ENCODE measurements at regions not wholly inside any gene's neighbourhood (a gene's known extent, or its start where the extent isn't known, plus 50 kb on each side); places are given as distances from the start of the nearest gene placed in this dataset.

DNA sequence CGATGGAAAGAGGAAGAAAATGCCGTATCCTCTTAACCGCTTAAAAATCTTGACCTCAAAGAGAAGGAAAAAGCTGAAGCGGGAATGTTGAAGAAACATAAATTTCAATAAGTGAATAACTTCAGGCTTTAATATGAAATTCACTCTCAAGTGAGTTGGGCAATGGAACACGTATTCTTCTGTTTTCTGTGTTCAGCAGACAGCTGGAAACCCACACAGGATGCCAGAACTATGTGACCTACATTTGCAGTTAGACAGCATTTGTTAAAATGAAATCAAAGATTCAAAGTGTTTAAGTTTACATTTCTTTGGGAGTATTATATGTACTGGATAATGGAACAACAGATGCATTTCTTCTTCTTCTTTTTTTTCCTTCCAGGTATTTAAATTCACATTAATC is 80.5 kb upstream of the SPATS2L start:
- Histone ChIP-seq H2BK120ac (ENCODE audit: low read depth, low read length) (no peak overlapping the region), H3K9me3 (replicated peaks in 1 of 2; ENCODE audit: control insufficient read depth in 2 of 2, insufficient read depth in 1 of 2, low read depth in 1 of 2, low read length in 2 of 2) (no peaks in the 10 kb centered on the region), H3K4me1 (ENCODE audit: control insufficient read depth in 2 of 2, insufficient read depth in 1 of 2, low read depth in 1 of 2, low read length in 2 of 2) (no peaks in the 10 kb centered on the region), H2BK15ac (ENCODE audit: low read length) (no peak overlapping the region), H2AK5ac (ENCODE audit: low read depth, low read length) (no peak overlapping the region), H3K4me2 (ENCODE audit: insufficient read depth, low read length, poor library complexity, severe bottlenecking) (no peak overlapping the region), H3K9ac (ENCODE audit: low read depth, low read length, poor library complexity) (no peak overlapping the region), H3K18ac (ENCODE audit: low read length) (no peak overlapping the region), H3K27ac (replicated peaks; ENCODE audit: low read length) (no peak overlapping the region), H3K79me1 (ENCODE audit: low read depth, low read length) (no peaks in the 10 kb centered on the region), H2BK5ac (ENCODE audit: low read length) (no peak overlapping the region), H3K14ac (ENCODE audit: low read length) (no peak overlapping the region), H4K8ac (ENCODE audit: low read depth, low read length) (no peak overlapping the region), H2BK12ac (ENCODE audit: low read length) (no peak overlapping the region), H3K23ac (ENCODE audit: low read depth, low read length, poor library complexity) (no peak overlapping the region), H3K4me3 (ENCODE audit: low read length in 2 of 2) (no peak overlapping the region), H2AFZ (ENCODE audit: low read length) (no peak overlapping the region), H3K27me3 (ENCODE audit: control insufficient read depth in 3 of 3, insufficient read depth in 3 of 3, low read depth in 1 of 3, low read length in 3 of 3) (no peaks in the 10 kb centered on the region), H3K4ac (ENCODE audit: low read length) (no peak overlapping the region), H4K91ac (ENCODE audit: low read depth, low read length, poor library complexity) (no peak overlapping the region), H3K36me3 (replicated peaks in 1 of 2; ENCODE audit: control insufficient read depth in 2 of 2, insufficient read depth in 2 of 2, low read length in 2 of 2) (no peaks in the 10 kb centered on the region)
- DNase-seq (ENCODE audit: low spot score) = no peak
- WGBS, 2 donors (ENCODE audit: extremely low coverage in 2 of 2, insufficient read length in 2 of 2, insufficient replicate concordance in 1 of 2) = no CpG with 5 or more reads among the region's 5 CpGs

DNA sequence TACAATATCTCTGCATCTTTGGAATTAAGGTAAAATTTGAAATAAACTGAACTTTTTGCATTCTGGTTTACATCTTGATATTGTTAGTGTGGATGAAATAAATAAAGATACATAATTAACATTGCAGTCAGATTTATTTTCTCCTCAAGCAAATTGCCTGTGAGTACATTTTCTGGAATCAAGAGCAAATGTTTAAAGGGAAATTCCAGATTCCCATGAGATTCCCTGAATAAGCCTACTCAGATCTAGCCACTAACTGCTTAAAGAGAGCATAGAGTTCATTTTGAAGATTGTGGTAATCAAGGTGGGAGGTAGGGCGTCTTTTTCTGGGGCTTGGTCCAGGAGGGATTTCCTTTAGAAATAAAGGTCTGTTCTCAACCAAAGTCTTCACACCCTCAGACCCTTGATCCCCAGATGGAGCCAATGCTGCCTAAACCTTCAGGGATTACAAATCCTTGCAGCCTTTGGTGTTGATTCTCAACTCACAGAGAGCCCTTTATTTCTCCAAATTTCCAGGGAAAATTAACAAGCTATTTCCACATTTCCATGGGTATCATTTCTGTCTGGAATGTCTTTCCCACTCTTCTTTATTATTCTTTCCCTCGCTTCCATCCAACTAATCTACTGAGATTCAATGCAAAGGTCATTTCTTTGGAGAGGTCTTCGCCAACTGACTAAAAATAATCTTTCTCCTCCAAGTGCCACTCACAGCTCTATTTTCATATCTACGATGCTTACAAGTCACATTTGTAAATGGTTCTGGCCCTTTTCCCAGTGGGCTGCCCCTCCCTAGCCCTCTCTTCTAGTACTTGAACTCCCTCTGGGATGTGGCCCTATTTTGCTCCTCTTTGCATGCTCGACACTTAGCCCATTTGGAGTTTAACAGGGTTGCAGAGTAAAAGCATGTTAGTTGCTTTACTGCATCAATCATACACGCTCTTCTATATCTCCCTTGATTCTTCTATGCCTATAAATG is 79.8 kb upstream of the SPATS2L start:
- Histone ChIP-seq H3K4ac (ENCODE audit: low read length) (no peak overlapping the region), H3K4me3 (ENCODE audit: low read length in 2 of 2) (no peak overlapping the region), H2BK5ac (ENCODE audit: low read length) (no peak overlapping the region), H3K36me3 (replicated peaks in 1 of 2; ENCODE audit: control insufficient read depth in 2 of 2, insufficient read depth in 2 of 2, low read length in 2 of 2) (no peaks in the 10 kb centered on the region), H3K9me3 (replicated peaks in 1 of 2; ENCODE audit: control insufficient read depth in 2 of 2, insufficient read depth in 1 of 2, low read depth in 1 of 2, low read length in 2 of 2) (no peaks in the 10 kb centered on the region), H3K23ac (ENCODE audit: low read depth, low read length, poor library complexity) (no peak overlapping the region), H2BK12ac (ENCODE audit: low read length) (no peak overlapping the region), H3K27me3 (ENCODE audit: control insufficient read depth in 3 of 3, insufficient read depth in 3 of 3, low read depth in 1 of 3, low read length in 3 of 3) (no peaks in the 10 kb centered on the region), H3K79me1 (ENCODE audit: low read depth, low read length) (no peaks in the 10 kb centered on the region), H3K14ac (ENCODE audit: low read length) (no peak overlapping the region), H4K8ac (ENCODE audit: low read depth, low read length) (no peak overlapping the region), H3K4me2 (ENCODE audit: insufficient read depth, low read length, poor library complexity, severe bottlenecking) (no peak overlapping the region), H3K27ac (replicated peaks; ENCODE audit: low read length) (no peak overlapping the region), H2AK5ac (ENCODE audit: low read depth, low read length) (no peak overlapping the region), H2BK120ac (ENCODE audit: low read depth, low read length) (no peak overlapping the region), H3K18ac (ENCODE audit: low read length) (no peak overlapping the region), H2AFZ (ENCODE audit: low read length) (no peak overlapping the region), H4K91ac (ENCODE audit: low read depth, low read length, poor library complexity) (no peak overlapping the region), H3K9ac (ENCODE audit: low read depth, low read length, poor library complexity) (no peak overlapping the region), H2BK15ac (ENCODE audit: low read length) (no peak overlapping the region), H3K4me1 (ENCODE audit: control insufficient read depth in 2 of 2, insufficient read depth in 1 of 2, low read depth in 1 of 2, low read length in 2 of 2) (no peaks in the 10 kb centered on the region)
- no CpG with 5 or more reads among the region's 6 CpGs for WGBS, 2 donors (ENCODE audit: extremely low coverage in 2 of 2, insufficient read length in 2 of 2, insufficient replicate concordance in 1 of 2)
- DNase-seq (ENCODE audit: low spot score) = no peak

DNA sequence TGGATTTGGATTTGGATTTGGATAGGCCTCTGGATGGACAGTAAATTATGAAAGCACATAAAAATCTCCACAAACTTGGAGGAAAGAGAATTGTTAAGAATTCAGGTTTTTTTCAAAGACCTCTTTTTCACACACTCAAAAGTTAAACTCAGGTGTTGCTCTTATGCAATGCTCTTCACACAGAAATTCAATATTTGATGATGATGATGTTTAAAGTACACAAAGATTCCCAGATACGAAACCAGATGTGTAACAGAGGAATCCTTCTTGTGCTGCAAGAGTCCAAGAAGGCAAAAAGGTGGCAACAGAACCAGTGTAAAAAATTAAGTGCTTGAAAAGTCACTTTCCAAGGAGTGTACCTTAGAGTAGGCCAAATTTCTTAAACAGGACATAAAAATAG is 75.8 kb upstream of the SPATS2L start:
- Histone ChIP-seq H3K4me1 (ENCODE audit: control insufficient read depth in 2 of 2, insufficient read depth in 1 of 2, low read depth in 1 of 2, low read length in 2 of 2) (no peaks in the 10 kb centered on the region), H2BK5ac (ENCODE audit: low read length) (no peak overlapping the region), H3K4ac (ENCODE audit: low read length) (no peak overlapping the region), H3K14ac (ENCODE audit: low read length) (no peak overlapping the region), H3K23ac (ENCODE audit: low read depth, low read length, poor library complexity) (no peak overlapping the region), H2BK15ac (ENCODE audit: low read length) (no peak overlapping the region), H3K4me3 (ENCODE audit: low read length in 2 of 2) (no peak overlapping the region), H4K91ac (ENCODE audit: low read depth, low read length, poor library complexity) (no peak overlapping the region), H3K36me3 (replicated peaks in 1 of 2; ENCODE audit: control insufficient read depth in 2 of 2, insufficient read depth in 2 of 2, low read length in 2 of 2) (no peaks in the 10 kb centered on the region), H2BK120ac (ENCODE audit: low read depth, low read length) (no peak overlapping the region), H3K18ac (ENCODE audit: low read length) (no peak overlapping the region), H2BK12ac (ENCODE audit: low read length) (no peak overlapping the region), H3K27me3 (ENCODE audit: control insufficient read depth in 3 of 3, insufficient read depth in 3 of 3, low read depth in 1 of 3, low read length in 3 of 3) (no peaks in the 10 kb centered on the region), H3K27ac (replicated peaks; ENCODE audit: low read length) (no peak overlapping the region), H3K4me2 (ENCODE audit: insufficient read depth, low read length, poor library complexity, severe bottlenecking) (no peak overlapping the region), H2AFZ (ENCODE audit: low read length) (no peak overlapping the region), H2AK5ac (ENCODE audit: low read depth, low read length) (no peak overlapping the region), H3K79me1 (ENCODE audit: low read depth, low read length) (no peaks in the 10 kb centered on the region), H4K8ac (ENCODE audit: low read depth, low read length) (no peak overlapping the region), H3K9ac (ENCODE audit: low read depth, low read length, poor library complexity) (no peak overlapping the region), H3K9me3 (replicated peaks in 1 of 2; ENCODE audit: control insufficient read depth in 2 of 2, insufficient read depth in 1 of 2, low read depth in 1 of 2, low read length in 2 of 2) (no peaks in the 10 kb centered on the region)
- DNase-seq (ENCODE audit: low spot score) = no peak
- WGBS, 2 donors (ENCODE audit: extremely low coverage in 2 of 2, insufficient read length in 2 of 2, insufficient replicate concordance in 1 of 2) = no CpG with 5 or more reads among the region's 1 CpG

DNA sequence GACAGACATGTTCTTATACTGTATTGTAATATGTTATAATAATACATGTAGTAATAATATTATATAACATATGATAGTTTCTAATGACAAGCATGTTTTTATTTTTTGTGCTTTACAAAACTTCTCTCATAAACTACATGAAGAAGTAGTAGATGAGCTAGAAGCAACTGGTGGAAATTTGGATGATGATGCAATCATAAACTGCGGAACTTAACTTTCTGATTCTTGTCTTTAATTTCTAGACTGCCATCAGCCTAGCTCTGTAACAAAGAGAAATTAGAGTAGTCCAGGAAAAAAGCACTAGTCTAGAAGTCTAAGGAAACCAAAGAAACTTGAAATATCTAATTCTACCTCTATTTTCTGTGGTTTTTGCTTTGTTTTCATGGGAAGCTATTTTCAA is 71.0 kb upstream of the SPATS2L start:
- H3K4ac ChIP-seq (ENCODE audit: low read length) = no peak overlapping the region
- H3K79me1 ChIP-seq (ENCODE audit: low read depth, low read length) = no peaks in the 10 kb centered on the region
- no peak overlapping the region for H3K27ac ChIP-seq (replicated peaks; ENCODE audit: low read length)
- H3K9me3 ChIP-seq (replicated peaks in 1 of 2; ENCODE audit: control insufficient read depth in 2 of 2, insufficient read depth in 1 of 2, low read depth in 1 of 2, low read length in 2 of 2) = no peaks in the 10 kb centered on the region
- no peak overlapping the region for H3K23ac ChIP-seq (ENCODE audit: low read depth, low read length, poor library complexity)
- H2BK15ac ChIP-seq (ENCODE audit: low read length) = no peak overlapping the region
- no peaks in the 10 kb centered on the region for H3K27me3 ChIP-seq (ENCODE audit: control insufficient read depth in 3 of 3, insufficient read depth in 3 of 3, low read depth in 1 of 3, low read length in 3 of 3)
- no peak overlapping the region for H3K4me3 ChIP-seq (ENCODE audit: low read length in 2 of 2)
- H2BK120ac ChIP-seq (ENCODE audit: low read depth, low read length) = no peak overlapping the region
- no peak overlapping the region for H2AK5ac ChIP-seq (ENCODE audit: low read depth, low read length)
- no peak overlapping the region for H2AFZ ChIP-seq (ENCODE audit: low read length)
- no CpG with 5 or more reads among the region's 1 CpG for WGBS, 2 donors (ENCODE audit: extremely low coverage in 2 of 2, insufficient read length in 2 of 2, insufficient replicate concordance in 1 of 2)
- H2BK12ac ChIP-seq (ENCODE audit: low read length) = no peak overlapping the region
- H4K91ac ChIP-seq (ENCODE audit: low read depth, low read length, poor library complexity) = no peak overlapping the region
- no peak for DNase-seq (ENCODE audit: low spot score)
- H3K14ac ChIP-seq (ENCODE audit: low read length) = no peak overlapping the region
- H3K18ac ChIP-seq (ENCODE audit: low read length) = no peak overlapping the region
- H3K9ac ChIP-seq (ENCODE audit: low read depth, low read length, poor library complexity) = no peak overlapping the region
- H2BK5ac ChIP-seq (ENCODE audit: low read length) = no peak overlapping the region
- H3K4me1 ChIP-seq (ENCODE audit: control insufficient read depth in 2 of 2, insufficient read depth in 1 of 2, low read depth in 1 of 2, low read length in 2 of 2) = no peaks in the 10 kb centered on the region
- no peaks in the 10 kb centered on the region for H3K36me3 ChIP-seq (replicated peaks in 1 of 2; ENCODE audit: control insufficient read depth in 2 of 2, insufficient read depth in 2 of 2, low read length in 2 of 2)
- H3K4me2 ChIP-seq (ENCODE audit: insufficient read depth, low read length, poor library complexity, severe bottlenecking) = no peak overlapping the region
- H4K8ac ChIP-seq (ENCODE audit: low read depth, low read length) = no peak overlapping the region

All from neuronal stem cell (in vitro differentiated cells).